ENCODE measurements at regions not wholly inside any gene's neighbourhood (a gene's known extent, or its start where the extent isn't known, plus 50 kb on each side); places are given as distances from the start of the nearest gene placed in this dataset.

GRCh38 chr5:121624035-121624434 is 227.6 kb upstream of the FTMT start:
- TF ChIP-seq POLR2A (IDR thresholded peaks at IDR 0.05) (no peak), CTCF (IDR thresholded peaks at IDR 0.05) (no peak)
